Hepatocyte (in vitro differentiated cells): ENCODE measurements at regions not wholly inside any gene's neighbourhood (a gene's known extent, or its start where the extent isn't known, plus 50 kb on each side); places are given as distances from the start of the nearest gene placed in this dataset.

ENCODE experiments used
- EZH2 ChIP-seq: fragments of 200-600 bp; sonication (generic); IDR thresholded peaks from 2 replicates; pipeline ENCODE4 v1.6.1; 2016; ENCODE audit warnings: antibody characterized with exemption, mild to moderate bottlenecking, borderline replicate concordance
- EZH2phosphoT487 ChIP-seq: fragments of 200-600 bp; sonication (generic); IDR thresholded peaks from one replicate; pipeline ENCODE4 v1.6.1; 2018; ENCODE audit warnings: antibody characterized with exemption, mild to moderate bottlenecking, low read depth, moderate library complexity; ENCODE audit not compliant: unreplicated experiment, severe bottlenecking
- TF ChIP-seq, protein P1 (sequence below): fragments of 200-600 bp; sonication (generic); IDR thresholded peaks from 2 replicates; pipeline ENCODE4 v1.5.1; 2016; ENCODE audit warnings: antibody characterized with exemption, mild to moderate bottlenecking; ENCODE audit not compliant: poor library complexity

DNA sequence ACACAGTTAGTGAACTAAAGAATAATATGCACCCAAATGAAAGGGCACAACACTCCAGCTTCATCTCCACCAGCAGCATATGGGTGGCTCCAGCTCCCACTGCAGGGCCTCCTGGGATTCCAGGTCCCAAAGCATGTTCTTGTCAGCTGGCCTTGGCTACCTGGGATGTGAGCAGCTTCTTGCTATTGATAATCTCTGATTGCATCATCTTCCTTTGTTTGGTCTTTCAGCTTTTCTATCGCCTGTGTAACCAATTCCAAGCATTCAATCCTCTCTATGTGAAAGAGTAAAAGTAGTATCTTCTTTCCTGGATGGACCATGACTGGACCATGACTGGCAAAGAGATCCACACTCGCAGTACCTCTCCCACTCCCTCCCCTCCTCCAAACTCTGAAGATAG lies 333.9 kb upstream of the GLI3 start:
- TF ChIP-seq EZH2 (no peak), EZH2phosphoT487 (no peak)
- TF ChIP-seq, protein P1, sequence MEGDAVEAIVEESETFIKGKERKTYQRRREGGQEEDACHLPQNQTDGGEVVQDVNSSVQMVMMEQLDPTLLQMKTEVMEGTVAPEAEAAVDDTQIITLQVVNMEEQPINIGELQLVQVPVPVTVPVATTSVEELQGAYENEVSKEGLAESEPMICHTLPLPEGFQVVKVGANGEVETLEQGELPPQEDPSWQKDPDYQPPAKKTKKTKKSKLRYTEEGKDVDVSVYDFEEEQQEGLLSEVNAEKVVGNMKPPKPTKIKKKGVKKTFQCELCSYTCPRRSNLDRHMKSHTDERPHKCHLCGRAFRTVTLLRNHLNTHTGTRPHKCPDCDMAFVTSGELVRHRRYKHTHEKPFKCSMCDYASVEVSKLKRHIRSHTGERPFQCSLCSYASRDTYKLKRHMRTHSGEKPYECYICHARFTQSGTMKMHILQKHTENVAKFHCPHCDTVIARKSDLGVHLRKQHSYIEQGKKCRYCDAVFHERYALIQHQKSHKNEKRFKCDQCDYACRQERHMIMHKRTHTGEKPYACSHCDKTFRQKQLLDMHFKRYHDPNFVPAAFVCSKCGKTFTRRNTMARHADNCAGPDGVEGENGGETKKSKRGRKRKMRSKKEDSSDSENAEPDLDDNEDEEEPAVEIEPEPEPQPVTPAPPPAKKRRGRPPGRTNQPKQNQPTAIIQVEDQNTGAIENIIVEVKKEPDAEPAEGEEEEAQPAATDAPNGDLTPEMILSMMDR = no peak
